Nucleus accumbens (tissue), 56 donors: ENCODE measurements at regions not wholly inside any gene's neighbourhood (a gene's known extent, or its start where the extent isn't known, plus 50 kb on each side); places are given as distances from the start of the nearest gene placed in this dataset.

Experiments
- DNase-seq, 56 donors: peaks; one replicate each; lab custom pipeline; 2025; lab: John Stamatoyannopoulos, UW

DNA sequence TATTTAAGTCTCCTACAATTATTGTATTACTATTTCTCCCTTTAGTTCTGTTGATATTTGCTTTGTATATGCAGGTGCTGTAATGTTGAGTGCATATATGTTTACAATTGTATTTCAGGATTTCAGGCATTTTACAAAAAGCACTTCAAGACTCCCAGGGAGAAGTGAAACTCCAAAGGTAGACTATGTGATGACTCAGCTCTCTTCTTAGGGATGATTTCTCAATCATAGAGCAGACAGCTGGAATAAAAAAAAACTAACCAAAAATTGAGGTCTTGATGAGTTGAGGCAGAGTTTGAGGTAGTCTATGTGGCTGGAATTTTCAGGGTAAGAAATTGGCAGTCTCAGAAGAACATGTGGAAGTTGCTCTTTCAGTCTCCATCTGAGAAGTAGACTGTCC, 786.1 kb downstream of the TFAP2A start:
- no peak for DNase-seq

DNA sequence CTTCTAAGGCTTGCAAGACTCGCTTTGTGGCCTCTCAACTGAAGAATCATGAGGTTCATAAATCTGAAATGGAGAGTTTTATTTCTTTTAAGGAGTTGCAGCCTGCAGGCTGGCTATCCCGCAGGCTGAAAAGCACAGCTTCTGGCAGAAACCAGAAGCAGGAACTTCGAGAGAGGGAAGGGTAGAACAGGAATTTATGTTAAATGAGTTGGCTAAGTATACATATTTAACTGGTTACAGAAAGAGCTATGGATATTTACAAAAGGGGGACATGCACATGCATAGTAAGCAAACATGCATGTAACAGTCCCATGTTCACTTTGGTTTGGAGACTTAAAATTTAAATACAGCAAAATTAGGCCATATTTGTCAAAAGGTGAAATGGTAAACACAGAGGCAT, 787.0 kb downstream of the TFAP2A start:
- DNase-seq: no peak

DNA sequence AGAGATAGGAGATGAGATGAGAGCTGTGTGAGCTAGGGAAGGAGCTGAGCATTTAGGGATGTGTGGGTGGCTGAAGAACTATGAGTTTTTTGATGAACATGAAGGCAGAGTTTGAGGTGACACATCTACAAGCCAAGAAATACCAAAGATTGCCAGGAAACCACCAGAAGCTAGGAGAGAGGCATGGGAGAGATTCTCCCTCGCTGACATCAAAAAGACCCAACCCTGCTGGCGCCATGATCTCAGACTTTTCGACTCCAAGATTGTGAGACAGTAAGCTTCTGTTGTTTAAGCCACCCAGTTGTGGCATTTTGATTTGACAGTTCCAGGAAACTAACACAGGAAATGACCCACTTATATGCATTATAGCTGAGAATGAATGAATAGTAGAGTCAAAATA, 790.9 kb downstream of the TFAP2A start:
- DNase-seq: peak in 1 of 56 donors; percentile 19

DNA sequence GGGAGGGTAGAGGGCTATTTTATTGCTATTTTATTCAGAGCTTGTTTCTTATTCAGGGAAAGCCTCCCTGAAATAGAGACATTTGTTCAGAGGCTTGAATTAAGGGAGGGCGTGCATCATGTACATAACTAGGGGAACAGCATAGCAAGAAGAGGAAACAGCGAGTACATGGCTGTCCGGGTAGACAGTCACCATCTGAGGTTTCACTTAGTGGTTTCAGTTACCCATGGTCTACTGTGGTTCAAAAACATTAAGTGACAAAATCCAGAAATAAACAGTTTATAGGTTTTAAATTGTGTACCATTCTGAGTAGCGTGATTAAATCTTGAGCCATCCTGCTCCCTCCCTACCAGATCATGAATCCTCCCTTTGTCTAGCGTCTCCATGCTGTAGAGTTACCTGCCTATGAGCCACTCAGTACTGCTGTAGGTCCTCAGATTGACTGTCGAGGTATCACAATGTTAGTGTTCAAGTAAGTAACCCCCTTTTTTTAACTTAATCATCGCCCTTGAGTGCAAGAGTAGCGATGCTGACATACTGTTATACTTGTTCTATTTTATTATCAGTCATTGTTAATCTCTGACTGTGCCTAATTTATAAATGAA, 791.5 kb downstream of the TFAP2A start:
- DNase-seq: no peak

DNA sequence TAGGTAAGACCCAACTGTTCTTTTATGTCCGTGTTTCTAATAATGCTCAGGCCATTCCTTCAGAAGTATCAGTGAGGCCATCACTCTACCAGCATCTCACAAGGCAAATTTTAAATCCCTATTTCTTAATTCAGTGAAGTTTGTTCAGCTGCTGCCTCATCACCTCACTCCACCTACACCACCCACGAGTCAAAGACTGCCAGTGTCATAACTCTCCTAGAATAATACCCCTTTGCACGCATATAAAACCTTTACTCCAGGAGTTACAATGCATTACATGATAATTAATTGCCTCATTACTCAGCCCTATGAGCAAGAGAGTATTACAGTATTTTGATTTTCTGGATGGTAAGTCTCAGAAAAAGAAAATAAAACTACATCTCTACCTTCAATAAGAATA, 793.6 kb downstream of the TFAP2A start:
- DNase-seq: peak in 20 of 56 donors; percentile 1 to 69 (median 13)

DNA sequence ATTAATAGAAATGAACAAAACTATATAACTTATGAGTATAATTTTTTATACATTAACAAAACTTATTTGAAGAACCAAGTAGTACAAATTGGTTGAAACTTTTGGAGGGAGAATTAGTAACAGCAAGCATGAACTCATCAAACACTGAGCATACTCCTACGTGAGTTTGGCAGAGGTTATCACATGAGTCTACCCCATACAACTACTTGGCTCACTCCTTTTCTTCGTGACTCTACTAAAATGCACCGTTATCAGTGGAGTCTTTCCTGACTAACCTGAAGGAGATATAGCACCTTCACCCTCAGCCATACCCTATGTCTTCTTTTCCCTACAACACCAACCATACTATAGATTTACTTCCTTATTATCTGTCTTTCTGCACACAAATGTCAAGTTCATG, 794.2 kb downstream of the TFAP2A start:
- no peak for DNase-seq

DNA sequence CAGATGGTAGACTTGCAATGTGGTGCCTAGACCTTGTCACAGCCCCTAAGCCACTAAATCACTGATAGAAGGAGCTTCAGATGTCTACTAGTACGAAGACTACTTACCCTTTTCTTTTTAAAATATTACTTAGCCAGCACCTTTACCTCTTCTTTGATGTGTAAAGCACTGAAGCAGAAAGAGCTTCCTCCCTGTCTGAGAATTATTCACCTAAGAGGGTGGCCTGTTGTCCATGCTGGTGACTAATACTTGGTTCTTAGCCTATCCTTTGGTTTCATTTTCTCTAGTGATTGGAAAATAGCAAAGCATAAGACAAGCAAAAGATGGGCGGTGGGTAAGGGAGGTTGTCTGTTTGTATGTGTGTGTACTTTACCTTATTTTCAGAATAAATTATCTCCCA, 794.6 kb downstream of the TFAP2A start:
- DNase-seq: no peak

DNA sequence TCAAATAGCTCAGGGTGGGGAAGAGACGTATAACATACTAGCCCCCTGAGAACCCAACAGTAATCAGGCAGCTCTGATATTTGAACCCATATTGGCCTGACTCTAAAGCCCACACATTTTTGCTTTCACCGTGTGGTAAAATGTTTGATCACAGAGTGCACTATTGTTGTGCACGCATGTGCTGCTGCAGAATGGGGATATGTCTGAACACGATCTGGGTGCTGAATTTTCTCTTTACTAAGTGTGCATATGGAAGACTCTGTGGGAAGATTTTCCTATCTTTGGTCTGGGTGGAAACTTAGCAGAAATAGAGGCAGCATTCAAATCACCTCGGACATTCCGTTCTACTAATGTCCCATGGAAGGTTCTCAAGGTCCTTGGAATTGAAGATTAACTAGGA, 800.1 kb downstream of the TFAP2A start:
- DNase-seq: no peak

DNA sequence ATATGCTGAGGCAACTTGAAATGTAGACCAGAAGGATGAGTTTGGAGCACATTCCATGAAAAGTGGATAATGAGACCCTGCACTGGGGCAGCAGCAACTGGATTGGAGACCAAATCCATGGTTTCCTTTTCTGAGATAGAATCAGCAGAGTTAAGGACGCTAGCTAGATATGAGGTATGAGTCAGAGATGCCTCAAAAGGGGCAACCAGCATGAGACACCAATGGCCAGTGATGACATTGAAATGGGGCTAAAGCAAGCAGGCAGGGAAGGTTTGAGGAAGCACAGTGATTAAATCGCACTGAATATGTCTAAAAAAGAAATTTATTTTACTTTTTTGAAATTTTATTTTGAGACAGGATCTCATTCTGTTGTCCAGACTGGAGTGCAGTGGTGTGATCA, 802.4 kb downstream of the TFAP2A start:
- no peak for DNase-seq

DNA sequence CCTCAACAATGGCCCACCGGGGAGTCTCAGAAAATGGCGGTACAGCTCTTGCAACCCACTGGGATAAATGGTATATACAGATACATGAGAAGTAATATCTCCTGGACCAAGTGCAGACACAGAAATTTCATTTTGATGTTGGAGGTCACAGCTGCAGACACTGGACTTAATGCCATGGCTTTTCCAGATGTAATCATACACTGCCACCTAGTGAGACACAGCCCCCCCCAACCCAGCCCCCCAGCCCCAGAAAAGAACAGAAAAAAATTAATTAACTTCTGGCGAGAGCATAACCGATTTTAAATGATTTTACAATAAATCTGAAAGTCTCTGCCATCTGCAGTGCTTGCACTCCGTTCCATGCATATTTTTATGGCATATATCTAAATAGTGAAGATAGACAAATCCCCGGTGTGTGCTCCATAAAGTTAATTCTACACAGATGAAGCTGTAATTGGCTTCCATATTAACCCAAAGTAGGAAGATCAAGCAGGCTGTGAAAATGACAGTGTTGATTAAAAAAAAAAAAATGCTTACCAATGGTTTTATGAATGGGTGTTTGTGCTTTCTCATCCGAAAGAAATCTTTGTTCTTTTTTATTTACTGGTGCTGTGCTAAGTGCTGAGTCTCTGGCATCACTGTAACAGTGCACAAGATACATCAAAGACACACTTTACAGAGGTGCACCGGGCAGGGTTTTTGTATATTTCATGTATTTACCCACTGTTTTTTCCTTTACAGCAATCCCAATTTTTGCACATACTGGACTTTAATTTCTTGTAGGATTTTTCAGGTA, 804.1 kb downstream of the TFAP2A start:
- no peak for DNase-seq

DNA sequence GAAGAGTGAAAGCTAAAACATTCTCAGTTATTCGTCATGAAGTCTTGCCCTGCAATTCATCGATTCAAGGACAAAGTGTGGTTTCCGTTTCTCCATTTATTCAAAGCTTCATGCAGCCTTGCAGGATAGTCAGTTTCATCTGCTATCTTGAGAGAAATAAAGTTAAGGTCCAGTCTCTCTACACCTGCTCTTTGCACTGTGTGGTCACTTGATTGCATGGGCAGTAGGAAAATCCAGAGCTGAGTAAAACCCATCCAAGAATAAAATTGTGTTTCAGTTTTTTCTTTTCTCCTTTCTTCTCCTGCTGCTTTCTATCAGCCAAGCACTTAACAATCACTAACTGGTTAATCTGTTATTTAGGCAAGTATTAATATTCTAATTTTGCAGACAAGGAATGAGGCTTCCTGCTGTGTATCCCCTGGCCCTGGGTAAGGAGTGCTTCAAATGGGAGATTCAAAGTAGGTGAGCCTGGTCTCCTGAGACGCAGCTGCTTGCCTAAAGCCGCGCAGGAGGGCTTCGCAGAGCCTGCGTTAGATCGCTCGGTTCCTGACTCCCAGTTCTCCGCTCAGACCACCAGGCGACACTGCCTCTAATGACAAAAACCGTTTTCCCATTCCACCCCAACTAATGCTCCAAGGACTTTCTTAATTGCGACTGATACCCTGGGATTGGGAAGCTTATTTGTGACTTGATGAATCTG, 808.3 kb downstream of the TFAP2A start:
- DNase-seq: no peak

DNA sequence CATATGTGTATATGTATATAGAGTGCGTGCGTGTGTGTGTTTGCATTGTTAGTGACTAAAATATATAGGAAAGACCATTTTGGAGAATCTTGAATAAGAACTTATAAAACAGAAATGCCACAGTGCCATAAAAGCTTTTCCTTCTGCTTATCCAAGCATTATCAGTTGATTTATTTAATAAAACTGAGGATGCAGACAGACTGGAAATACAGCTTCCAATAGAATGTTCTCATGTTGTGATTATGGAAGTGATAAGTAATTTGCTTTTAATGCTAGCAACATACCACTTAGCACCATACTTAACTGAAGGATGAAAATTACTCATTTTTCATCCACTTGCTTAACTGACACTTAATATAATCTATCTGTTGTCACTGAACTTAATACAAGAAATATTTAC, 820.1 kb downstream of the TFAP2A start:
- DNase-seq: no peak

DNA sequence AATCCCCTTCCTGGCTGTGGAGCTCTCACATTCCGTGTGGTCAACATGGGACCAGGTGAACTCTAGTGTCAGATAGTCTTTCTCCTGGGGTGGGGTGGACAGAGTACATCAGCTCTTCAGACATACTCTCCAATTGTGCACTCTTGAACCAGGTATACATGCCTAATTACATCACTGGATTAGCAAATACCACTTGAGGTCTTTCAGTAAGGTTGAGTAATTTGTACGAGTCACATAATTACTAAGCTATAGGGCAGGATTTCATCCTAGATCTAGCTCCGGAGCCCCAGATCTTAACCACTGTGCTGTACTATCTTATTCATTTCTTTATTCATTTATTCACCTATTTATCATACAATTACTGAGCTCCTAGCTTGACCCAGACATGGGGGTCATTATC, 821.3 kb downstream of the TFAP2A start:
- no peak for DNase-seq

DNA sequence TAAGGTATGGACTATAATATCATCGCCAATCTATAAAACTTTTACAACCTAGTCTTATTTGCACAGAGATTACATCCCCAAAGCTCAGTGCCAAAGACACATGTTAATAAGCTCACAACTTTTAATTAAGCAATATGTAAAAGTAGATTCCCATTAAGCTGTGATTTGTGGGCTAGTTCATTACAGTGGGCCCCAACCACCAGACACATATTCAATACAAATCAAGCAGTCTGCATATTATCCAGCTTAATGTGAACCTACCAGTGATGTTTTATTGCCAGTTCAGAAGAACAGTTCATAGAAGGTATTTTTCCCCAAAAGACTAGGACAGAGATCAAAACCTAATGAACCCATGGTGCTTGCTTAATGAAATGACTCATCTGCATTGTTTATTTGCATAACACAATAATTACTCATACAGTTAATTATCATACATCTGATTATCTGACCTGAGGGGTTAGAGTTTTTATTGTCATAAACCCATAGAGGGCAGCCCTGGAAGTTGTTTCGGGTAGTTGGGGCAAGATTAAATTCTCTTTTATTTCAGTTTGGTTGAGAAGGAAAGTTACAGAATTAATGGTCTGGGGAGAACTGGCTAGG, 831.0 kb downstream of the TFAP2A start:
- DNase-seq: no peak

DNA sequence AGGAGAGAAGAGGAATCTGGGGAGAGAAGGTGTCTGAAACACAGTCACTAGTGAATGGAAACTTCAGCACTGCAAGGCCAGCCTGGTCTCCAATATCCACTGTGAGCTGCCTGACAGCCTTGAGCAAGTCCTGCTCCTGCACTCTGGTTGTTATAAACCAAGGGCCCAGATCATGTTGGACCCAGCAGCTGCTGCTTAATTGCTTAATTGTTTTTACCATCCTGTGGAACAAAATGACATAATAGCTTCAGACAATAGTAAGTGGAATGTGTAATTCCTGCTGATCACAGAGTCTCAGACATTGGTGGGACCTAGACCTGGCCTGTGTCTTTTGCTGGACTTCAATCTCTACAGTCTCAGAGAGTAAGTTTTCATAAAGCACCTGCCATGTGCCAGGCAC, 833.7 kb downstream of the TFAP2A start:
- no peak for DNase-seq

DNA sequence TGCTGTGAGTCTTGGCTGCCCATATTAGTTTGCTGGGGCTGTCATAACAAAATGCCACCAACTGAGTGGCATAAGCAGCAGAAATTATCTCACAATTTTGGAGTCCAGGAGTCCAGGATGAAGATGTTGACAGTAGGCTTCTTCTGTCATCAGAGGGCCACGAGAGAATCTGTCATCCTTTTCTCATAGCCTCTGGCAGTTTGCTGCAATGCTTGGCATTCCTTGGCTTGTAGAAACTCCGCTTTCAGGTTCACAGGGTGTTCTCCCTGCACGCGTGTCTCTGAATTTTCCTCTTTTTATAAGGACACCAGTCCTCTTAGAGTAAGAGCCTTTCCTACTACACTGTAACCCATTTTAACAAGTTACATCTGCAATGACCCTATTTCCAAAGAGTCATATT, 838.4 kb downstream of the TFAP2A start:
- no peak for DNase-seq

DNA sequence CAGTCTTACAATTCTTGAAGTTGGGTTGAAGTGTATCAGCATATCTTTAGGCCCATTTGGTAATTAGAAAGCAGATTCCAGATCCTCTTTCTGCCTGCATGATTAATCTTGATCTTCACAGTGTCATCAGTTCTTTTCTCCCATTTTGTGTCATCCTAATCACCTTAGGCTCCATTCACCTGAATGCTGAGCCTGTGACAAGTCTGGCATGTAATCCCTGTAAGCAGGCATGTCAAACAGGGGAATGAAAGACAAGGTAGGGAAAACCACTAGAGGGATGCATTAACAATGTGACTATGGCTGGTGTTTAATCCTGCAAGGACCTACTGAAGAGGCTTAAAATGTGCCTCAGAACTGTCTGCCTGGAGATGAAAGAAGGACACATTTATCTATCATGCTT, 848.8 kb downstream of the TFAP2A start:
- DNase-seq: no peak

DNA sequence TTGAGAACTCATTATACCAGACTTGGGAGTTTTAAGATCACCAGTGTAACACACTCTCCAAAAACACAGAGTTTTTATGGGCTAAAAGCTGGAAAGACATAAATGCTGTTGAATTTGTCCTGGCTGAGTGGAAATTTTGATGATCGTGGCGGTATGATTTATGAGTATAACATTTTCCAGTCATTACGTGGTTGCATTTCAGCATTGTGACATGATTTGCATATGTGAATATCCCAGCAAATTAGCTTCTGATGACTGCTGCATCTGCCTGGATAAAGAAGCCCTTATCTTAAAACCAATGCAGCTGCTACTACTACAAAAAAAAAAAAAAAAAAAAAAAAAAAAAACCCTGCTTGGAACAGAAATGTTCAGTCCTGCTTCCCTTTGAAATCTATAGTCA, 850.9 kb downstream of the TFAP2A start:
- DNase-seq: no peak

DNA sequence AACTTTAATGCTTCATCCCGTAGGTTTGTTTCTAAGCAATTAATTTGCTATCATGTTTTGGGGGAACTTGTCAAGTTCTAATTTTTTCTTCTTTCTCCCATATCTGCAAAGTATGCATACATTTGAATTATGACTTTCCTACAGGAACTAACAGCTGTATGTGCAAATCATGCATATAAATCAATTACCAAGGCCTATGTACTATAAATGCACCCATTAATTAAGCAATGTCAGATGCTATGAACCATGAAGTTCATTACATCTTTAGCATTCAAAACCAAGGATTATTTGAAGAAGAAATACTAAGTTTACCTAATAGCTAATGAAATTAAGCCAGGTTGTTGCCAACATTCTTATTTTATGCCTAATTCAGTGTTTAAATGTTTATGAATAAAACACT, 851.3 kb downstream of the TFAP2A start:
- no peak for DNase-seq

DNA sequence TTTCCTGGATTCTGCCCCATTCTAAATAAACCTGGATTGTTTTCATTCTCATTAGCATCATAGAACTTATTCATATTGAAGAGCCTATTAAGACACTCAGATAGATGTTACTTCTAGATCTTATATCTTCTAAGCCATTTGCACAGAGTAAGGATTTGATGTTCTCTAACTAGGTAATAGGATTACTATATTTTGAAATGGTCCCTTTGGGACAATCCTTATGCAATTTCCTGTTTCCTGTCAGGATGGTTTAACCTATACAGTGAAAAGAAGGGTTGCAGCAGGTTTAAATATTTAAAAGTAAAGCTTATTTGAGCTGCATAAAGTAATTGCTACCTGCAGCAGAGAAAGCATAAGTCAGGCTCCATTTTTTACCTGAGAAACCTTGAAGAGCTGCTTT, 860.1 kb downstream of the TFAP2A start:
- no peak for DNase-seq

DNA sequence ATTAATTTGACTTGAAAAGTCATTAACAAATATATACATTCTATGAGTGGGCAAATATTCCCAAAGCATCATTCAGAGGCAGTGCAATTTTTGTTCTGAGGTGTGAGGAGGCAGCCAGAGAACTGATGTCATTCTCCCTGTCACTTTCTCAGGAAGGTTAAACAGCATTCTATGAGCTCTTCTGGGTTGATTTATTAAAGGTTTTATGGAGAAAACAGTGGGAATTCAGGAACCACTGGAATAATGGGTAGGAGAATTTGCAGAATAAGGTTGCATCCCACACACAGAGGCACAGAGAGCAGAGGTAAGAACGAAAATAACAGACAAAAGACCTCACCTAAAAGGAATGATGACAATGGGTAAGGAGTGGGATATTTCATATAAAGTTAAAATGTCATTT, 860.6 kb downstream of the TFAP2A start:
- peak in 1 of 56 donors; percentile 1 for DNase-seq

DNA sequence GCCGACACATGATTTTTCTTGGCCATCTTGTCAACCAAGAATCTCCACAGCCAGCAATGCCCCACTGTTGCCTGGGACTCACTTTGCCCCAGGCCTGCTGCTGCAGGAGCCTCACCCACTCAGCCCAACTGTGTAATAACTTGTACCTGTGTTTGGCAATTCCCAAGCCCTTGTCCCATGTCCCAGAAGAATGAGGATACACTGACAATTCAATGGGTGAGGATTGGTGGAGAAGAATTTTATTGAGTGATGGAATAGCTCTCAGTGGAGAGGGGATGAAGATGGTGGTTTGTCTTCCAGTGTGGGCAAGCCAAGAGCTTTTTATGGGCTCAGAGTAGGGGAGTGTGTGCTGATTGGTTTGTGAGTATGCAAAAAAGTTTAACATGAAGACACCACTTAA, 861.9 kb downstream of the TFAP2A start:
- DNase-seq: no peak
